ENCODE measurements at regions not wholly inside any gene's neighbourhood (a gene's known extent, or its start where the extent isn't known, plus 50 kb on each side); places are given as distances from the start of the nearest gene placed in this dataset.

DNA sequence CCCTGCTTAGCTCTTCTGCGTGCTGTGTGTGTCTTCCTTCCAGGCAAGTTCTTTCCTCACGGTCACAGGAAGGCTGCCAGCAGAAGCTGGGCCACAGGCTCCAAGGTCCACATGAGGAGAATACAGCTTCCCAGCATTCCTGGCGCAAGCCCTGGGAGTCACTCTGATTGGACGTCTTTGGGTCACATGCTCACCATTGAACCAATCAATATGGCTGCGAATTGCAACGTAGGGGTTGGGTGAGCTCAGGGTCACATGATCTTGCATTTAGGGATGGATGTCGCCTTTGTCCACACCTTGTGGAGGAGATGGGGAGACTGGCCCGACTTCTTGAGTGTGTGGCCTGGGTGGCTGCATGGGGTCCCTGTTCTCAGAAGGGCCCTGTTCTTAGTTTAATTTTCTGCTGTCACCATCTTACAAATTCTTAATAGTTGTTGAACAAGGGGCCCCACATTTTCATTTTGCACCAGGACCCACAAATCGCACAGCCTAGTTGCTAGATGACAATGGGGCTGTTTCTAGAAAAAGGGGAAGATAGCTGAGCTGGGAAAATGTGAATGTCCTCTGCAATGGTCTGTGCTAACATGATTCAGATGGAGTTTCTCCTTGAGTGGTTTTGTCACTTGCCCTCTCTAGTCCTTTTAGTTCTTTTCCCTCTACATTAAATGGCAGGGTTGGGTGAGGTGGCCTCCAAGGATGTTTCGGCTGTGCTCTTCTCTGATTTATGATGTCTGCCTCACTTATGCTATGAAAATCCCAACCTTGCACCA lies 149.6 kb downstream of the CDH26 start:
- Mint-ChIP-seq H3K9me3 (no peaks in the 10 kb centered on the region), H3K27ac (no peak overlapping the region), H3K36me3 (ENCODE audit: low read depth) (no peaks in the 10 kb centered on the region), H3K27me3 (no peaks in the 10 kb centered on the region), H3K4me3 (no peak overlapping the region), H3K4me1 (ENCODE audit: low read depth) (no peaks in the 10 kb centered on the region)
- CTCF ChIA-PET, result no interaction called here
- TF ChIP-seq, protein P1, sequence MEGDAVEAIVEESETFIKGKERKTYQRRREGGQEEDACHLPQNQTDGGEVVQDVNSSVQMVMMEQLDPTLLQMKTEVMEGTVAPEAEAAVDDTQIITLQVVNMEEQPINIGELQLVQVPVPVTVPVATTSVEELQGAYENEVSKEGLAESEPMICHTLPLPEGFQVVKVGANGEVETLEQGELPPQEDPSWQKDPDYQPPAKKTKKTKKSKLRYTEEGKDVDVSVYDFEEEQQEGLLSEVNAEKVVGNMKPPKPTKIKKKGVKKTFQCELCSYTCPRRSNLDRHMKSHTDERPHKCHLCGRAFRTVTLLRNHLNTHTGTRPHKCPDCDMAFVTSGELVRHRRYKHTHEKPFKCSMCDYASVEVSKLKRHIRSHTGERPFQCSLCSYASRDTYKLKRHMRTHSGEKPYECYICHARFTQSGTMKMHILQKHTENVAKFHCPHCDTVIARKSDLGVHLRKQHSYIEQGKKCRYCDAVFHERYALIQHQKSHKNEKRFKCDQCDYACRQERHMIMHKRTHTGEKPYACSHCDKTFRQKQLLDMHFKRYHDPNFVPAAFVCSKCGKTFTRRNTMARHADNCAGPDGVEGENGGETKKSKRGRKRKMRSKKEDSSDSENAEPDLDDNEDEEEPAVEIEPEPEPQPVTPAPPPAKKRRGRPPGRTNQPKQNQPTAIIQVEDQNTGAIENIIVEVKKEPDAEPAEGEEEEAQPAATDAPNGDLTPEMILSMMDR (IDR thresholded peaks at IDR 0.05), result no peak
- DNase-seq (no peak), ATAC-seq (no peak)
- intact Hi-C loops (cut with micrococcal nuclease), result no loop called here
- POLR2A ChIA-PET, result no interaction called here

DNA sequence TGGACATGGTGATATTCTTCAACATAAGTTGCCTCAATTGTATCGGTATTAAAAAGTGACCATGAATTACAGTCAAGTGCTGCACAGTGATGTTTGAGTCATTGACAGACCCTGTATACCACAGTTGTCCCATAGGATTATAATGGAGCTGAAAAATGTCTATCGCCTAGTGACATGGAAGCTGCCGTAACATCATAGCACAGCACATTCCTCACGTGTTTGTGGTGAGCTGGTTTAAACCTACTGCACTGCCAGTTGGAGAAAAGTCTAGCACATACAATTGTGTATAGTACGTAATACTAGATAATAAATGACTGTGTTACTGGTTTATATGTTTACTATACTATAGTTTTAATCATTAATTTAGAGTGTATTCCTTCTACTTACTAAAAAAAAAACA lies 150.2 kb downstream of the CDH26 start:
- DNase-seq, result no peak
- no peaks in the 10 kb centered on the region for H3K4me1 Mint-ChIP-seq (ENCODE audit: low read depth)
- H3K4me3 Mint-ChIP-seq, result no peak overlapping the region
- no peaks in the 10 kb centered on the region for H3K36me3 Mint-ChIP-seq (ENCODE audit: low read depth)
- ChIA-PET POLR2A (interaction anchor here (0.6 to 1.0 kb wide), 2 partner anchors 8 to 10 kb away, joined by 3 read pairs; no protein-coding TSS in a partner anchor), CTCF (no interaction called here)
- TF ChIP-seq, protein P1 (IDR thresholded peaks at IDR 0.05), result no peak
- no peaks in the 10 kb centered on the region for H3K27me3 Mint-ChIP-seq
- intact Hi-C loops (cut with micrococcal nuclease), result no loop called here
- H3K27ac Mint-ChIP-seq, result no peak overlapping the region
- H3K9me3 Mint-ChIP-seq, result no peaks in the 10 kb centered on the region
- no peak for ATAC-seq

DNA sequence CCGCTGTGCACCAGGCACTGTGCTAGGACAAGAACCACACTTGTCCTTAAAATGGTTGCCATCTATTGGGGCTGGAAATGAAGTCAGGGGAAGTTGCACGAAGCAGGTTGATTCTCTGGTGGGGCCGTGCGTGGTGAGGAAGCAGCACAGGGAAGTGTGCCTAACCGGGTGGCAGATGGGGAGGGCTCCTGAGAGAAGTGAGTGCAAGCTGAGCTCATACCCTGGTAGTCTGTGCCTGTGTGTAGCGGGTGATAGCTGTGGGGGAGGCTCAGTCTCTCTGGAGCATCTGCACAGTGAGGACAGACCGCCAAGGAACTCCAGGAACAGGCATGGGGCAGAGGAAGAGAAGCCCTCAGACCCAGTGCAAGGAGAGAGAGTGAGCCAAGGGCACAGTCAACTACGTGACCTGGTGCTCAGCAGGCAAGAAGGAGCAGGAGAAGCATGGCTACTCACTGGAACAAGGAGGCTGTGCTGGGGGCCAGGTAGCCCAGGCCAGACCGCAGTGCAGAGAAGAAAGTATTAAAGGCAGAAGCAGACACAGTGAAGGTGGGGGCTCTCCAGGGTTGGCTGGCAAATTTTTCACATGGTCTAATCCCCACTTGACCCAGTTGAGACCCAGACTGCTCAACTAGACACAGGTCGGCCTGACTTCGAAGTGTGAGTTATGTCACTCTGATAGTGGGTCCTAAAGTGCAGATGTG lies 155.0 kb downstream of the CDH26 start:
- no peaks in the 10 kb centered on the region for H3K4me1 Mint-ChIP-seq (ENCODE audit: low read depth)
- ChIA-PET CTCF (no interaction called here), POLR2A (no interaction called here)
- no peak overlapping the region for H3K4me3 Mint-ChIP-seq
- intact Hi-C loops (cut with micrococcal nuclease), result no loop called here
- DNase-seq (no peak), ATAC-seq (no peak)
- TF ChIP-seq, protein P1 (IDR thresholded peaks at IDR 0.05), result no peak
- H3K9me3 Mint-ChIP-seq, result no peaks in the 10 kb centered on the region
- H3K27ac Mint-ChIP-seq, result no peak overlapping the region
- no peaks in the 10 kb centered on the region for H3K36me3 Mint-ChIP-seq (ENCODE audit: low read depth)
- no peaks in the 10 kb centered on the region for H3K27me3 Mint-ChIP-seq

DNA sequence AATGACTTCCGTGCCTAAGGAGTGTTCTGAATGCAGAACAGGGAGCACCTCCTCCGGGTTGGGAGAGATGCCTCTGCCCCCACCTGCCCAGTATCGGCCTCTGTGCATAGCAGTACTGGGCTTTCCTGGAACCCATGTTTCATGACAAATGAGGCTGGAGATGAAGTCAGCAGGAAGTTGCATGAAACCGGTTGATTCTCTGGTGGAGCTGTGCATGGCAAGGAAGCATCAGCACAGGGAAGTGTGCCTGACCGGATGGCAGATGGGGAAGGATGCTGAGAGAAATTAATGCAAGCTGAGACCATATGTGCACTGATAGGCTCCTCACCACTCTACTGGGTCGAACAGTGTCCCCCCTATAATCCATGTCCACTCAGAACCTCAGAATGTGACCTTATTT lies 155.5 kb downstream of the CDH26 start:
- H3K27ac Mint-ChIP-seq, result no peak overlapping the region
- TF ChIP-seq, protein P1 (IDR thresholded peaks at IDR 0.05), result no peak
- H3K4me1 Mint-ChIP-seq (ENCODE audit: low read depth), result no peaks in the 10 kb centered on the region
- ChIA-PET POLR2A (no interaction called here), CTCF (no interaction called here)
- no peaks in the 10 kb centered on the region for H3K36me3 Mint-ChIP-seq (ENCODE audit: low read depth)
- DNase-seq (no peak), ATAC-seq (no peak)
- H3K9me3 Mint-ChIP-seq, result no peaks in the 10 kb centered on the region
- no peaks in the 10 kb centered on the region for H3K27me3 Mint-ChIP-seq
- no peak overlapping the region for H3K4me3 Mint-ChIP-seq
- intact Hi-C loops (cut with micrococcal nuclease), result no loop called here

DNA sequence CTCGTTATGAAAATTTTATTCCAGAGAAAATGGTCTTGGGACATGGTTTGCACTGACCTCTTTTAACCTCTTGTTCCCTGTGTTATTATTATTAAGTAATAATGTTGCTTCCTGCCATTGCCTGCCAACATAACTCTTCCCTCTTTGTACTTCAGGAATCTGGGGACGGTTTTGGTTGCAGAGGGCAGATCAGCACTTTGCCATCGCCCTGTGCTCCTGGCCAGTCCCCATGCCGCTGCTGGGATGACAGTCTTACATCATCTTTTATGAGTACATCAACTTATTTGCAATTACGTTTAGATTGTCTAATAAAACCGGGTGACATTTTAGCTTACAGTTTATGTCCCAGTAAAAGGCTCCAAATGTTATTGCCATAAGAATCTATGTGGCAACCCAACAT lies 157.2 kb downstream of the CDH26 start:
- Mint-ChIP-seq H3K36me3 (ENCODE audit: low read depth) (no peaks in the 10 kb centered on the region), H3K27me3 (no peaks in the 10 kb centered on the region), H3K9me3 (no peaks in the 10 kb centered on the region), H3K4me1 (ENCODE audit: low read depth) (no peaks in the 10 kb centered on the region), H3K27ac (no peak overlapping the region), H3K4me3 (no peak overlapping the region)
- ChIA-PET POLR2A (no interaction called here), CTCF (no interaction called here)
- intact Hi-C loops (cut with micrococcal nuclease), result no loop called here
- TF ChIP-seq, protein P1 (IDR thresholded peaks at IDR 0.05), result no peak
- ATAC-seq, result no peak
- DNase-seq, result no peak

All from activated CD8-positive, alpha-beta T cell treated with anti-CD3 and anti-CD28 coated beads for 36 hours (primary cell).